ENCODE measurements at regions not wholly inside any gene's neighbourhood (a gene's known extent, or its start where the extent isn't known, plus 50 kb on each side); places are given as distances from the start of the nearest gene placed in this dataset.

DNA sequence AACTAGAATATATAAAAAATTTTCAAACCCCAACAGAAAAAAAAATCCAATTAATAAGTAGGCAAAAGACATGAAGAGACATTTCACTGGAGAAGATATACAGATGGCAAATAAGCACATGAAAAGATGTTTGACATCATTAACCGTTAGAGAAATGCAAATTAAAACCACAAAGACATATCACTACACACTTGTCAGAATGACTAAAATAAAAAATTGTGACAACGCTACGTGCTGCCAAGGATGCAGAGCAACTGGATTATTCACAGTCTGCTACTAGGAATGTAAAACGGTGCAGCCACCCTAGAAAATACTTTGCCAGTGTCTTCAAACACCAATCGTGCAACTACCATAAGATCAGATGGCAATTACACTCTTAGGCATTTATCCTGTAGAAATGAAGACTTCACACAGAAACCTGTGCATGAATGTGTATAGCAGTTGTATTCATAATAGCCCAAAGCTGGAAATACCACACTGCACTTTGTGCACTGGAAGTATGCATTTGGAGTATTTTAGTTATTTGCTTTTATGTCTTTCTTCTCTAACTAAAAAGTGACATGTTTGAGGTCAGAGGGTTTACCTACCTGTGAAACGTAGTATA lies 75.3 kb upstream of the PALMD start:
- TF ChIP-seq CTCF (IDR thresholded peaks at IDR 0.05) (no peak), POLR2A (IDR thresholded peaks at IDR 0.05) (no peak)
